HepG2 (cell line): ENCODE measurements at regions not wholly inside any gene's neighbourhood (a gene's known extent, or its start where the extent isn't known, plus 50 kb on each side); places are given as distances from the start of the nearest gene placed in this dataset.

ENCODE experiments used
- ARHGAP35 ChIP-seq: sonication (generic); formaldehyde crosslinking; IDR thresholded peaks from 2 replicates; pipeline ENCODE4 v1.9.0; 2022; ENCODE audit warnings: mild to moderate bottlenecking, inconsistent platforms, moderate library complexity, missing genetic modification reagents, borderline replicate concordance
- CEBPB ChIP-seq: IDR thresholded peaks from 2 replicates; pipeline ENCODE4 v1.6.1; 2011; ENCODE audit warnings: low read depth, low read length, improper control_type of control experiment, borderline replicate concordance
- MIXL1 ChIP-seq: IDR thresholded peaks from 2 replicates; pipeline ENCODE4 v1.6.1; 2016
- NFIC ChIP-seq: IDR thresholded peaks from 2 replicates; pipeline ENCODE4 v1.6.1; 2012; ENCODE audit warnings: mild to moderate bottlenecking, low read length, inconsistent platforms
- SATB2 ChIP-seq: sonication (generic); formaldehyde crosslinking; IDR thresholded peaks from 2 replicates; pipeline ENCODE4 v1.5.0; 2020; ENCODE audit warnings: missing genetic modification reagents
- SP5 ChIP-seq: IDR thresholded peaks from 2 replicates; pipeline ENCODE4 v1.6.1; 2016; ENCODE audit warnings: low read depth, borderline replicate concordance
- YY1 ChIP-seq: IDR thresholded peaks from 2 replicates; pipeline ENCODE4 v1.6.1; 2011; ENCODE audit warnings: low read length, low read depth, moderate library complexity, mild to moderate bottlenecking; ENCODE audit not compliant: insufficient read depth, insufficient replicate concordance
- ZSCAN29 ChIP-seq: sonication (generic); formaldehyde crosslinking; conservative IDR thresholded peaks from 2 replicates; pipeline ENCODE4 v1.4.0; 2020; ENCODE audit warnings: mild to moderate bottlenecking, missing genetic modification reagents

GRCh38 chr4:147220833-147221232, 260.1 kb upstream of the EDNRA start:
- TF ChIP-seq ZSCAN29 (CRISPR knock-in tag): no peak
- no peak for TF ChIP-seq NFIC
- TF ChIP-seq SP5 (CRISPR knock-in tag): no peak
- TF ChIP-seq YY1: no peak
- TF ChIP-seq ARHGAP35 (CRISPR knock-in tag): no peak
- no peak for TF ChIP-seq SATB2
- no peak for TF ChIP-seq MIXL1 (CRISPR knock-in tag)
- TF ChIP-seq CEBPB: no peak
